Astrocyte of the cerebellum (primary cell): ENCODE measurements at regions not wholly inside any gene's neighbourhood (a gene's known extent, or its start where the extent isn't known, plus 50 kb on each side); places are given as distances from the start of the nearest gene placed in this dataset.
"Not testable (repeated sequence)": the region's sequence is repeated elsewhere in the genome, so short reads cannot be mapped to it uniquely, and the experiment has no call there.

ENCODE experiments used
- DNase-seq: peaks from one replicate; pipeline ENCODE4 v3.0.0-alpha.2; 2011; ENCODE audit warnings: low read depth
- H3K4me3 ChIP-seq: 2 replicates; pipeline ENCODE4 v1.5.1; 2011; ENCODE audit warnings: mild to moderate bottlenecking, low read depth, low read length, moderate library complexity
- in situ Hi-C: cut with HindIII; loops from 2 replicates; pipeline ENCODE4 v1.10.0; 2017; ENCODE audit warnings: low sequenced_read_pairs
- TF ChIP-seq, protein P1 (sequence below): IDR thresholded peaks from 2 replicates; pipeline ENCODE4 v1.5.1; 2012; ENCODE audit warnings: low read length, low read depth, moderate library complexity, mild to moderate bottlenecking; ENCODE audit errors: missing control alignments

DNA sequence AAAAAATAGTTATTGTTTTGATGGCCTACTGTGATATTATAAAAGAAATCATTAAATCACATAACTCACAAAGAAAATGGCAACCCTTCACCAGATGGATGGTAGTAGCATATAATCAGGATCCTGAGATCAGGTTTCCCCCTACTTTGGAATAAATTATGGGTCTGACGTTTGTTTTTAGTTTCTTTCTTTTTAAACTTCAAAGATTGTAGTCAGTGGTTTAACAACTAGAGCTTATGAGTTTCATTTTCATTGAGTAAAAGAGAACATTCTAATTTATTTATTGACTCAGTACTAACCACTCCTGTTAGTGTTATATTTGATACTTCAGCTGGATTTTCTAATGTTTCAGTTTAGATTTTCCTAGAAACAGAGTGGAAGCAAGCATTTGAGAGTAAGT lies 218.0 kb upstream of the PCSK5 start:
- in situ Hi-C loops: no loop called here
- no peak for DNase-seq
- TF ChIP-seq, protein P1, sequence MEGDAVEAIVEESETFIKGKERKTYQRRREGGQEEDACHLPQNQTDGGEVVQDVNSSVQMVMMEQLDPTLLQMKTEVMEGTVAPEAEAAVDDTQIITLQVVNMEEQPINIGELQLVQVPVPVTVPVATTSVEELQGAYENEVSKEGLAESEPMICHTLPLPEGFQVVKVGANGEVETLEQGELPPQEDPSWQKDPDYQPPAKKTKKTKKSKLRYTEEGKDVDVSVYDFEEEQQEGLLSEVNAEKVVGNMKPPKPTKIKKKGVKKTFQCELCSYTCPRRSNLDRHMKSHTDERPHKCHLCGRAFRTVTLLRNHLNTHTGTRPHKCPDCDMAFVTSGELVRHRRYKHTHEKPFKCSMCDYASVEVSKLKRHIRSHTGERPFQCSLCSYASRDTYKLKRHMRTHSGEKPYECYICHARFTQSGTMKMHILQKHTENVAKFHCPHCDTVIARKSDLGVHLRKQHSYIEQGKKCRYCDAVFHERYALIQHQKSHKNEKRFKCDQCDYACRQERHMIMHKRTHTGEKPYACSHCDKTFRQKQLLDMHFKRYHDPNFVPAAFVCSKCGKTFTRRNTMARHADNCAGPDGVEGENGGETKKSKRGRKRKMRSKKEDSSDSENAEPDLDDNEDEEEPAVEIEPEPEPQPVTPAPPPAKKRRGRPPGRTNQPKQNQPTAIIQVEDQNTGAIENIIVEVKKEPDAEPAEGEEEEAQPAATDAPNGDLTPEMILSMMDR: no peak
- H3K4me3 ChIP-seq: no peak overlapping the region

DNA sequence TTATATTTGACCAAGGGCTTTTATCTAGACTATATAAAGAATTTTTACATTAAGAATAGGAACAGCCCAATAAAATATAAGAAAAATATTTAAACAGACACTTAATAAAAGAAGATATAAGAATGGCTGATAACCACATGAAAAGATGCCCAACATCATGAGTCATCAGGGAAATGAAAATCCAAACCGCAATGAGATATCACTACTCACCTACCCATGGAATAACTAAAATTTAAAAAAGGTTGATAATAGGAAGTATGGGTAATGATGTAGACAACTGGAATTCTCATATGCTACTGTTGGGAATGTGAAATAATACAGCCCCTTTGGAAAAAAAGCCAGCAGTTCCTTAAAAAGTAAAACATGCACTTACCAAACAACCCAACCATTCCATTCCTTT lies 206.9 kb upstream of the PCSK5 start:
- in situ Hi-C loops: no loop called here
- TF ChIP-seq, protein P1: no peak
- no peak for DNase-seq
- no peak overlapping the region for H3K4me3 ChIP-seq

DNA sequence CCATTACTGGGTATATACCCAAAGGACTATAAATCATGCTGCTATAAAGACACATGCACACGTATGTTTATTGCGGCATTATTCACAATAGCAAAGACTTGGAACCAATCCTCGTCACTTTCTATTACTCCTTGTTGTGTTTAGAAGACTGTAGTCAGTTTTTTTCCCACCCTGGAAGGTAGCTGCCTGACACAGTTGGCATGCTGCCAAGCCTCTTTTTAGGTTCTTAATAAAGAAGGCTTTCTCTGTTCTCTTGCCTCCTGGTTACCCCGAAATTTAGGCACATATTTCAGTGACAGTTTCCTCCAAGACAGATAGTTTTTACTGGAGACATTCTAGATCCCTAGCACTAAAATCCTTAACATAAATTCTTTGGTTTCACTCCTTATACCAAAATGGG lies 205.4 kb upstream of the PCSK5 start:
- H3K4me3 ChIP-seq: no peak overlapping the region
- DNase-seq: no peak
- in situ Hi-C loops: no loop called here
- TF ChIP-seq, protein P1: no peak

DNA sequence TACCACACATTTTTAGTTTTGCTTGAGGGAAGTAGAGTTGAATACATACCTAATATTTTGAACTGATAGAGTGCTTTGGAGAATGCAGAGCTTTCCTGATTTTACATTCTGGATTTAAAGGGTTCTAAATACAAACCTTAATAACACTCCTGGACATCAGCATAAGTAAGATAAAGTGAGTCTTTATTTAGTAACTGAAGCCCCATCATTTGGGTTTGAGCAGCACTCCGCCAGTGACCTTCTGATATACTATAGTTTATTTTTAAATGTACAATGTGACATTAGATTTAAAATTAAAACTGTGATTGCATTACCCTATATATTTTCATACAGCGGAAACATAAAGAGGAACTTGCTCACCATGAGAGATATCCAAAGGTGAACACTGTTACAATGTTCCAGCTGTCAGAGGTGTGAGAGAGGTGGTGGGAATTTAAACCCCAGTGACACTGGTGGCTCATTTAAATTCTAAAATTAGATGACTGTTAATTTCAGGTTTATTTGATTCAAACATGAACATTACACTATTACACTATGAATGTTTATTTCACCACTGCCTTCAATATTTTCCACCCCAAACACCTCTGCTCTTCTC lies 203.0 kb upstream of the PCSK5 start:
- DNase-seq: no peak
- no peak overlapping the region for H3K4me3 ChIP-seq
- TF ChIP-seq, protein P1: no peak
- in situ Hi-C loops: no loop called here

DNA sequence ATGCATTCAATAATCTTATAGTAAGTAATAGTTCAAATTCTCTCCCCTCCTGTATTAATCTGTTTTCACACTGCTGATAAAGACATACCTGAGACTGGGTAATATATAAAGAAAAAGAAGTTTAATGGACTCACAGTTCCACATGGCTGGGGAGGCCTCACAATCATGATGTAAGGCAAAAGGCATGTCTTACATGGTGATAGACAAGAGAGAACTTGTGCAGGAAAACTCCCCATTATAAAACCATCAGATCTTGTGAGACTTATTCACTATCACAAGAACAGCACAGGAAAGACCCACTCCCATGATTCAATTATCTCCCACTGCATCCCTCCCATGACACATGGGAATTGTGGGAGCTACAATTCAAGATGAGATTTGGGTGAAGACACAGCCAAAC lies 199.9 kb upstream of the PCSK5 start:
- not testable (repeated sequence) for DNase-seq
- in situ Hi-C loops: loop anchor here (5.0 kb wide), 1 partner anchor 43 kb away; no protein-coding TSS in a partner anchor

DNA sequence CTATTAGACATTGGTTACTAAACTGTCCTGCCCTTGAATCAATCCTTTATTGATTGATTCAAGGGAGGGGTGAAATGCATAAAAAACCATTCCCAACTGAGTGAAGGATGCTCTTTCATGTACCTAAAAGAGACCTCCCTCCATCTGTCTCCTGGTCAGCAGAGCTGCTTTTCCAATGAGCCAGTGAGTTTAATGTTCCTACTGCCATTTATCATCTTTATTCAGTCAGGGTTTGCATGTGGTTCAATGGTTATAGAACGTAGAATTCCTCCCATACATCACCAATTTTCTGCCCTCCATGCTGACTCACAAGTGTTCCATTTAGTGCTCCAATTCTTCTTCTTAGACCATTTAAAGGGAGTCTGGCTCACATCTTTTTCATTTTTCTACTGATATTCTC lies 199.1 kb upstream of the PCSK5 start:
- TF ChIP-seq, protein P1: no peak
- in situ Hi-C loops: loop anchor here (5.0 kb wide), 1 partner anchor 44 kb away; no protein-coding TSS in a partner anchor
- no peak for DNase-seq
- no peak overlapping the region for H3K4me3 ChIP-seq

More for the DNA sequence above, 199.9 kb upstream of the PCSK5 start:
- not testable (repeated sequence) for H3K4me3 ChIP-seq

- TF ChIP-seq, protein P1: no peak
- in situ Hi-C loops: loop anchor here (5.0 kb wide), 1 partner anchor 45 kb away; no protein-coding TSS in a partner anchor
- DNase-seq: no peak
- H3K4me3 ChIP-seq: no peak overlapping the region
These were observed 198.2 kb upstream of the PCSK5 start for GRCh38 chr9:75692309-75692708.
